Cardiac fibroblast (primary cell): ENCODE measurements at regions not wholly inside any gene's neighbourhood (a gene's known extent, or its start where the extent isn't known, plus 50 kb on each side); places are given as distances from the start of the nearest gene placed in this dataset.
A peak's percentile ranks its signal among the peaks of the same experiment; 100 is the strongest.

Source experiments
- DNase-seq, 2 donors: peaks; one replicate each; pipeline versions ENCODE4 v3.0.0 to v3.0.0-alpha.2; 2010; ENCODE audit warnings: low read depth in 2 of 2
- H3K4me3 ChIP-seq, 2 donors: replicated peaks in 1 of 2; 1 replicate in 1 of 2; 2 replicates in 1 of 2; pipeline ENCODE4 v1.5.1; 2011; ENCODE audit warnings: low read depth in 2 of 2, low read length in 2 of 2, mild to moderate bottlenecking in 2 of 2, moderate library complexity in 1 of 2
- TF ChIP-seq, protein P1 (sequence below): IDR thresholded peaks from one replicate; pipeline ENCODE4 v1.5.1; 2011; ENCODE audit warnings: low read depth, mild to moderate bottlenecking, low read length, inconsistent platforms

DNA sequence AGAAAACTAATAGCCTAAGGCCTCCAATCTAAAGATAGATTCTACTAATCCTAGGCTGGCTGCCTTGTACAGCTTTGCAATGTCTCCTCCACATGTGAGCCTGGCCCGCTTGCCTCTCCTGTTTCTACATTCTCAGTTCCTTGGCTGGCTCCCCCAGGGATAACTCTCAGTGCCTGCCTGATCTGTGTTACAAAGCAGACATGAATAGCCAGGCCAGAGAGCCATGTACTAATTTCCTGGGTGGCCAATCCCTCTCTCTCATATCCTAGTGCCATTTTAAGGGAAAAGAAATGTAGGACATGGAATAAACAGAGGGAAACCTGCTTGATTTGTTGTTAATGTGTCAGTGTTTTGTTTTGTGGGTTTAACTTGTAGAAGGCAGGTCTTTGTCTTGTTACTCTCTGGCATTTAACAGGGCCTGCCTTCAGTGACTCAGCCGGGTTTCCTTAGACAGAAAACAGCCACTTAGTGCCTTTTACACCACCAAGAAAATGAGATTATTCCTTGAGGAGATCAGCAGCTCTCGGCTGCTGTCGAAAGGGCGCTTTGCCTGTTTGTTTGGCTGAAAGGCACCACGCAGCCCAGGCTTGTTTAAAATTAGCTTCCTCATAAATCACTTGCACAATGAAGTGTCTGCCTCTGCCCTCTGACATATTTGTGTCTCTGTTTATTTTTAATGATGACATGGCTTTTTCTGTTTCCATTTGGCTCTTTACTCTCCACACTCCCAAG lies 702.7 kb downstream of the MAFB start:
- TF ChIP-seq, protein P1, sequence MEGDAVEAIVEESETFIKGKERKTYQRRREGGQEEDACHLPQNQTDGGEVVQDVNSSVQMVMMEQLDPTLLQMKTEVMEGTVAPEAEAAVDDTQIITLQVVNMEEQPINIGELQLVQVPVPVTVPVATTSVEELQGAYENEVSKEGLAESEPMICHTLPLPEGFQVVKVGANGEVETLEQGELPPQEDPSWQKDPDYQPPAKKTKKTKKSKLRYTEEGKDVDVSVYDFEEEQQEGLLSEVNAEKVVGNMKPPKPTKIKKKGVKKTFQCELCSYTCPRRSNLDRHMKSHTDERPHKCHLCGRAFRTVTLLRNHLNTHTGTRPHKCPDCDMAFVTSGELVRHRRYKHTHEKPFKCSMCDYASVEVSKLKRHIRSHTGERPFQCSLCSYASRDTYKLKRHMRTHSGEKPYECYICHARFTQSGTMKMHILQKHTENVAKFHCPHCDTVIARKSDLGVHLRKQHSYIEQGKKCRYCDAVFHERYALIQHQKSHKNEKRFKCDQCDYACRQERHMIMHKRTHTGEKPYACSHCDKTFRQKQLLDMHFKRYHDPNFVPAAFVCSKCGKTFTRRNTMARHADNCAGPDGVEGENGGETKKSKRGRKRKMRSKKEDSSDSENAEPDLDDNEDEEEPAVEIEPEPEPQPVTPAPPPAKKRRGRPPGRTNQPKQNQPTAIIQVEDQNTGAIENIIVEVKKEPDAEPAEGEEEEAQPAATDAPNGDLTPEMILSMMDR = no peak
- H3K4me3 ChIP-seq = no peak overlapping the region
- DNase-seq = peak; percentile 25 to 27

DNA sequence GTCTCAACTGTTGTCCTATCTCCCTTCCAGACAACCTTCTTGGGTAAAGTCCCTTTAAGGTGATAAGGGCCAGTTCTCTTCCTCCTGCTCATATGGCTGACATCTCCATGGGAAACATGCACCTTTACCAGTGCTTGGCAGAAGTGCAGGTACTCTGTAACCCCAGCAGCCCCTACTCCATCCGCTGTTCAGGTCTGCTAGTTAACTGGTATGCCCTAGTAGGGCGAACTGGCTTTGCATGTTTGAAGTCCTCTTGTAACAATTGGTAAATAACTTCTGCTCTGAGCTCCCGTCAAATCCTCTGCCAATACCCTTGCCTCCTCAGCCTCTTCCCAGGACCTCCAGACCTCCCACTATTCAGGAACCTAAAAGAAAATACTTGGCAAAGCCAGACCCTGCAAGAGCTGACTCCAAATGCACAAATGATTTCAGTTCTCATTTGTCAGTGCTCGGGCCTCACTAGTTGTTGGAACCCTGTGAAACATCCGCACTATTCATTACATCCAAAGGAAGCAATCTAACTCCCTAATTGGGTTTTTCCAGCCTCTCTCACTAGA lies 703.7 kb downstream of the MAFB start:
- no peak for DNase-seq
- H3K4me3 ChIP-seq = no peak overlapping the region
- TF ChIP-seq, protein P1 = no peak

DNA sequence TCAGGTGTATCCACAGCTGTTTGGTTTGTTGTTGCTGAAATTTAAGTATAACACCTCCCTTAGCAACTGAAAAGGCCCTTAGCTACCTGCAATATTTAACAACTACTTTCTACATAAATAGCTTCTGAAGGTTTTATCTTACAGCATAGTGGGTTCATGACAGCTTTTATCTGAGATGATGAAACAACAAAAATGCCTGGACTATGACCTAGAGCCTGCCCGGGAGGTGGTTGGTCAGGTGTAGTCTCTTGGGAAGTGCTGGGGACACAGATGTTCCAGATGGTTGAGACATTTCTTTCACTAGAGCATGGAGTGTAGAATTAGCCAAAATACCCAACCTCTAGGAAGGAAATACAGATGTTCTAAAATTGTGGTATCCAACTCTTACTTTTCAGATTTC lies 705.4 kb downstream of the MAFB start:
- TF ChIP-seq, protein P1 = no peak

DNA sequence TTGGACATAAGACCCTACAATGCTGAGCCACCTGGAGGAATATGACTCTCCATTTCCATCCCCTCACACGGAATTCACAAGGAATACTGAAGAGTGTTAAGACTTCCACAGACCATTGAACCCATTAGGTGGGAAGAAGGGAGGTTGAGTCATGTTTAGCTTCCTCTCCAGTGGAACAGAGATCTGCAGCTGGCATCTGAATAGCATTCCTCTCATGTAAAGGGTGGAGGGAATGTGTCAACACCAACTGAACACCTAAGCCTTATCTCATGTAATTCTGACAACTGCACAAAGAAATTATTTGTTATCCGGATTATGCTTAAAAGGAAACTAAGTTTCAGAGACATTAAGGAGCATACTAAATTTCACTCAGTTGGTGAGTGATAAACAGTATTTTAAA lies 705.9 kb downstream of the MAFB start:
- no peak for DNase-seq
- TF ChIP-seq, protein P1 = no peak
- H3K4me3 ChIP-seq = no peak overlapping the region

More for the DNA sequence above, 705.4 kb downstream of the MAFB start:
- H3K4me3 ChIP-seq = no peak overlapping the region
- no peak for DNase-seq

DNA sequence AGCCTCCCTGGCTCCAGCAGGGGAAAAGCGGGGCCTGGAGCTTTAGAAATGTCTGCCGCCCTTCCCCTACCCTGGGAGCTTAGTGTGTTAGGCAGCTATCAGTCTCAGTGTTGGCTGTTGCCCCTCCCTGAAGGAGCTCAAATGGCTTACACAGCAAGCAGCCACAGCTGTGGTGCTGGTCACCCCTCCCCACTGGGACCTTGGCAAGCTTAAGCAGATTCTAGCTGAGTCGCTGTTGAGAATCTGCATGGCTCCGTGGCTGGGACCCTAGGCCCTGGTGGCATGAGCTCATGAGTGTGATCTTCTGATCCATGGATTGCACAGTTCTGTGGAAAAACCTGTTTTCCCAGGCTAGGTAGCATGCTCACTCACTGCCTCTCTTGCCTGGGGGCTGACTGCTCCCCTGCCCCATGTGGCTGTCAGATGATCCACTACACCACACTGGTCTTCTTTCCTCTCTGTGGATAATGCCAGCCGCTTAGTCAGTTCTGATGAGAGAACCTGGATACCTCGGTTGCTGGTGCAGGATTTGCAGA lies 714.0 kb downstream of the MAFB start:
- DNase-seq = no peak
- no peak overlapping the region for H3K4me3 ChIP-seq
- TF ChIP-seq, protein P1 = no peak

DNA sequence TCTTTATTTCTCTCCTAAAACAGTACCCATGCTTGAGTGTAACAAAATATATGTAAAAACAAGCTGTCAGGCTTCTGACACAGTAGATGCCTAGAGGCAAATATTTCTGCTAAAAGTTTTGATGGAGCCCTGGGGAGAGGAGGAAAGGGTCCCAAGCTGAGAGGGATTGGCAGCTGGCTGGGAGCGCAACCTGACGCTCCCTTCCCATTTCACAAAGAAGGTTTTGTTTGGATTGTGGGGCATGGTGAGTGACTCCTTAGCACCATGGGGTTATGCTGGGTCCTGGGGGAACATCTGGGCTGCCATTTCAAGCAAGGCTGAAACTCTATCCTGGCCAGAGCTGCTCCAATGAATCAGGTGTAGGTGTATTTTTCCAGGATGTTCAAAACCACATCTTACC lies 720.5 kb downstream of the MAFB start:
- TF ChIP-seq, protein P1 = no peak
- no peak for DNase-seq
- no peak overlapping the region for H3K4me3 ChIP-seq

DNA sequence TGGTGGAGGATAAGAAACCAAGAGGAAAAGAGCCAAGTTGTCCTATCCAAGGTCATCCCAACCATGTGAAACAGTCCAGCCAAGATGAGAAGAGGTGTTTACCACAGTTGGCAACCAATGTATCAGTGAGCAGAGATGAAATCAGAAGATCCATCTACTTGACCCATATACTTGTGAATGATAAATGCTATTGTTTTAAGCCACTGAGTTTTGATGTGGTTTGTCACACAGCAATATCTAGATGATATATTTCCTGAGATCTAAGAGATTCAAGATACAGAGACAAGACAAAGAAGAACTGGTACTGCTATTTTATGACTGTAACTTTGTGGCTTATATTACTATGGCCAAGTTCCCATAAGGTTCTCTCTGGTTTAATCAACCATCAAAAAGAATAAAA lies 721.2 kb downstream of the MAFB start:
- no peak overlapping the region for H3K4me3 ChIP-seq
- TF ChIP-seq, protein P1 = no peak
- DNase-seq = no peak
